ENCODE measurements at regions not wholly inside any gene's neighbourhood (a gene's known extent, or its start where the extent isn't known, plus 50 kb on each side); places are given as distances from the start of the nearest gene placed in this dataset.

GRCh38 chr9:24449976-24450375, 95.7 kb downstream of the IZUMO3 start:
- in situ Hi-C loops (cut with MboI; ENCODE audit: low sequenced_read_pairs in 4 of 4) (no loop called here), intact Hi-C loops (cut with DNase I; ENCODE audit: low total_unique reads) (no loop called here)
- ATAC-seq (no peak), DNase-seq (no peak)
- H3K4me3 ChIP-seq = no peak overlapping the region
- no peak overlapping the region for H3K27ac ChIP-seq
- no peaks in the 10 kb centered on the region for H3K9me3 ChIP-seq
- H3K4me1 ChIP-seq = no peaks in the 10 kb centered on the region
- TF ChIP-seq POLR2A (IDR thresholded peaks at IDR 0.05) = no peak
- TF ChIP-seq CTCF (IDR thresholded peaks at IDR 0.05 in 4 of 5, conservative IDR thresholded peaks at IDR 0.05 in 1 of 5) = no peak
- no peaks in the 10 kb centered on the region for H3K36me3 ChIP-seq
- H3K27me3 ChIP-seq = no peaks in the 10 kb centered on the region

- H3K27ac ChIP-seq = no peak overlapping the region
- intact Hi-C loops (cut with DNase I; ENCODE audit: low total_unique reads) (no loop called here), in situ Hi-C loops (cut with MboI; ENCODE audit: low sequenced_read_pairs in 4 of 4) (no loop called here)
- no peaks in the 10 kb centered on the region for H3K27me3 ChIP-seq
- no peak for ATAC-seq
- H3K4me1 ChIP-seq = no peaks in the 10 kb centered on the region
- no peaks in the 10 kb centered on the region for H3K36me3 ChIP-seq
- no peak overlapping the region for H3K4me3 ChIP-seq
- DNase-seq = no peak
- no peaks in the 10 kb centered on the region for H3K9me3 ChIP-seq
- TF ChIP-seq CTCF (IDR thresholded peaks at IDR 0.05 in 4 of 5, conservative IDR thresholded peaks at IDR 0.05 in 1 of 5) (no peak), POLR2A (IDR thresholded peaks at IDR 0.05) (no peak)
Observed at GRCh38 chr9:24439456-24439855, 106.2 kb downstream of the IZUMO3 start.

GRCh38 chr9:24438876-24439275, 106.8 kb downstream of the IZUMO3 start:
- H3K27ac ChIP-seq = no peak overlapping the region
- DNase-seq = no peak
- H3K9me3 ChIP-seq = no peaks in the 10 kb centered on the region
- no peak for TF ChIP-seq CTCF (IDR thresholded peaks at IDR 0.05 in 4 of 5, conservative IDR thresholded peaks at IDR 0.05 in 1 of 5)
- no peak for TF ChIP-seq POLR2A (IDR thresholded peaks at IDR 0.05)
- H3K4me3 ChIP-seq = no peak overlapping the region
- no peaks in the 10 kb centered on the region for H3K4me1 ChIP-seq
- intact Hi-C loops (cut with DNase I; ENCODE audit: low total_unique reads) = no loop called here
- in situ Hi-C loops (cut with MboI; ENCODE audit: low sequenced_read_pairs in 4 of 4) = no loop called here
- no peaks in the 10 kb centered on the region for H3K36me3 ChIP-seq
- H3K27me3 ChIP-seq = no peaks in the 10 kb centered on the region
- ATAC-seq = no peak

GRCh38 chr9:24436761-24437160, 108.9 kb downstream of the IZUMO3 start:
- H3K27me3 ChIP-seq = no peaks in the 10 kb centered on the region
- H3K9me3 ChIP-seq = no peaks in the 10 kb centered on the region
- ATAC-seq (no peak), DNase-seq (no peak)
- intact Hi-C loops (cut with DNase I; ENCODE audit: low total_unique reads) = no loop called here
- no peak for TF ChIP-seq CTCF (IDR thresholded peaks at IDR 0.05 in 4 of 5, conservative IDR thresholded peaks at IDR 0.05 in 1 of 5)
- TF ChIP-seq POLR2A (IDR thresholded peaks at IDR 0.05) = no peak
- H3K27ac ChIP-seq = no peak overlapping the region
- no peaks in the 10 kb centered on the region for H3K36me3 ChIP-seq
- H3K4me3 ChIP-seq = no peak overlapping the region
- in situ Hi-C loops (cut with MboI; ENCODE audit: low sequenced_read_pairs in 4 of 4) = no loop called here
- H3K4me1 ChIP-seq = no peaks in the 10 kb centered on the region

- no peak overlapping the region for H3K27ac ChIP-seq
- intact Hi-C loops (cut with DNase I; ENCODE audit: low total_unique reads) = no loop called here
- DNase-seq = no peak
- in situ Hi-C loops (cut with MboI; ENCODE audit: low sequenced_read_pairs in 4 of 4) = no loop called here
- no peaks in the 10 kb centered on the region for H3K36me3 ChIP-seq
- H3K9me3 ChIP-seq = no peaks in the 10 kb centered on the region
- ATAC-seq = no peak
- no peaks in the 10 kb centered on the region for H3K4me1 ChIP-seq
- H3K4me3 ChIP-seq = no peak overlapping the region
- H3K27me3 ChIP-seq = no peaks in the 10 kb centered on the region
- no peak for TF ChIP-seq CTCF (IDR thresholded peaks at IDR 0.05 in 4 of 5, conservative IDR thresholded peaks at IDR 0.05 in 1 of 5)
- TF ChIP-seq POLR2A (IDR thresholded peaks at IDR 0.05) = no peak
Observed at GRCh38 chr9:24434183-24434582, 111.5 kb downstream of the IZUMO3 start.

Measured in gastrocnemius medialis (tissue), 4 donors.